ENCODE measurements at regions not wholly inside any gene's neighbourhood (a gene's known extent, or its start where the extent isn't known, plus 50 kb on each side); places are given as distances from the start of the nearest gene placed in this dataset.

DNA sequence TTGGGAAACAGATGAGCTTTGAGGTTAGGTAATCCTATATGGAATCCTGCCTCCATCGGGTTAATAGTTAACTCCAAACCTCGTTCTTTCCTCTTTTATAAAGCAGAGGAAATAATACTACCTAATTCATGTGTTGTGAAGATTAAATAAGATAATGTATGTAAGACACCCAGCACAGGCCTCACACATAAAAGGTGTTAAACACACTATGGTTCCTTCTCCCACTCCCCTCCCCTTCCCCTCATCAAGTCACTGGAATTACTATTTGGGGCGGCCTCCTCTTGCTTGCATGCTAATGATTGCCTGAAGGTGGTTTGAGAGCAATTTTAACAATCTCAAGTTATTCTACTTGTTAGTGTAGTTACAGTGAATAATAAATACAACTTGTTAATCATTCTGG is 404.4 kb upstream of the RASGEF1B start:
- Mint-ChIP-seq H3K36me3 (ENCODE audit: low read depth) (no peaks in the 10 kb centered on the region), H3K4me1 (no peaks in the 10 kb centered on the region), H3K9me3 (peaks cover 3% of the 10 kb centered on the region), H3K27ac (no peak overlapping the region), H3K27me3 (peaks cover 4% of the 10 kb centered on the region), H3K4me3 (no peak overlapping the region)
- no peak for ATAC-seq (replicated peaks)

DNA sequence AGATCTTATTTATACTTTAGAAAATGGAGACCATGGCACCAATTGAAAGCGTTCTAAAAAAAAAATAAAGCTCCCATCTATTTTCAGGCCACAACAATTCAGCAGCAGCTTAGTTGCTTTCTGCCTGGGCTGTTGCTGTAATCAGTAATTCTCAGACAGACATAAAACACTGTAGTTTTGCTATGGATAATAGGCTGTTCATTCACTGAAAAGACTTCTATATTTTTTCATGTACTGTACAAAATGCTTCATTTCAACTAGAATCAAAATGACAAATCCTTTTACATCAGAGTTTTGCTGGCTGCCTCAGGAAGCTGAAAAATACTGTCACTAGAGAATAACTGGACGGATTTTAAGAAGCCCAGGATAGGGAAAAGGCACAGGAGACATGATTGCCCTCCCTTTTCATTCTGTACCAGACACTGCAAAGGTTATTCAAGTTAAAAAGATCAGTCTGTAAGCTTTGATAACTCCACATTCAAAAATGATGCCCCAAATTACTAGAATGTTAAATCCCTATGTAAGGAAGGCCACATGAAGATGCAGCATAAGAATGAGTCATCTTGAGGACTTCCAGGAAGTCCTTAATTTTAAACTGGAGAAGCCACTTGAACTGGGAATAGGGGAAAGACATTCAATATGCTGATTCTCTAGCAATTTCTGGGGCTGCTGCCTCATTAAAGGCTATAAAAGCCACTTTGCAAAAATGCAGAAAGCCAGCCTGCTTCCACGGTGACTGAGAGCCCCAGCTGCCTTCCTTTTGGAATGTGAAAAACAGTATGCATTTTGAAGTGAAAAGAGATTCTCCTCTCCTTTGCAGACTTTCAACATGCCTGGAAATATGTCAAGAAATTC is 403.2 kb upstream of the RASGEF1B start:
- Mint-ChIP-seq H3K4me3 (no peak overlapping the region), H3K36me3 (ENCODE audit: low read depth) (no peaks in the 10 kb centered on the region), H3K27me3 (peaks cover 4% of the 10 kb centered on the region), H3K27ac (no peak overlapping the region), H3K4me1 (no peaks in the 10 kb centered on the region), H3K9me3 (peaks cover 3% of the 10 kb centered on the region)
- ATAC-seq (replicated peaks), result no peak

- H3K4me3 Mint-ChIP-seq, result no peak overlapping the region
- no peak for ATAC-seq (replicated peaks)
- H3K9me3 Mint-ChIP-seq, result no peaks in the 10 kb centered on the region
- H3K4me1 Mint-ChIP-seq, result no peaks in the 10 kb centered on the region
- no peak overlapping the region for H3K27ac Mint-ChIP-seq
- H3K36me3 Mint-ChIP-seq (ENCODE audit: low read depth), result no peaks in the 10 kb centered on the region
- no peaks in the 10 kb centered on the region for H3K27me3 Mint-ChIP-seq
Measured at GRCh38 chr4:81870275-81870674, 398.6 kb upstream of the RASGEF1B start.

GRCh38 chr4:81860111-81860510 is 388.4 kb upstream of the RASGEF1B start:
- no peak overlapping the region for H3K27ac Mint-ChIP-seq
- H3K9me3 Mint-ChIP-seq, result no peaks in the 10 kb centered on the region
- no peaks in the 10 kb centered on the region for H3K4me1 Mint-ChIP-seq
- no peaks in the 10 kb centered on the region for H3K36me3 Mint-ChIP-seq (ENCODE audit: low read depth)
- H3K4me3 Mint-ChIP-seq, result no peak overlapping the region
- peaks cover 14% of the 10 kb centered on the region for H3K27me3 Mint-ChIP-seq
- no peak for ATAC-seq (replicated peaks)

DNA sequence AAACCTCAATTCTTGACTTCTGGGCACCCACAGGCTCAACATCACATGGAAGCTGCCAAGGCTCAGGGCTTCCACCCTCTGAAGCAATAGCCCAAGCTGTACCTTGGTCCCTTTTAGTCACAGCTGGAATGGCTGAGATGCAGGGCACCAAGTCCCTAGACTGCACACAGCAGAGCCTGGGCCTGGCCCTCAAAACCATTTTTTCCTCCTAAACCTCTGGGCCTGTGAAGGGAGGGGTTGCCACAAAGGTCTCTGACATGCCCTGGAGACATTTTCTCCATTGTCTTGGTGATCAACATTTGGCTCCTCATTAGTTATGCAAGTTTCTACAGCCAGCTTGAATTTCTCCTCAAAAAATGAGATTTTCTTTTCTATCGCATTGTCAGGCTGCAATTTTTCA is 382.7 kb upstream of the RASGEF1B start:
- Mint-ChIP-seq H3K9me3 (no peaks in the 10 kb centered on the region), H3K4me3 (no peak overlapping the region), H3K4me1 (peaks cover 5% of the 10 kb centered on the region), H3K36me3 (ENCODE audit: low read depth) (no peaks in the 10 kb centered on the region), H3K27ac (no peak overlapping the region), H3K27me3 (peaks cover 13% of the 10 kb centered on the region)
- ATAC-seq (replicated peaks), result no peak

- Mint-ChIP-seq H3K36me3 (ENCODE audit: low read depth) (no peaks in the 10 kb centered on the region), H3K9me3 (no peaks in the 10 kb centered on the region), H3K27me3 (peaks cover 6% of the 10 kb centered on the region), H3K4me1 (peaks cover 5% of the 10 kb centered on the region), H3K27ac (no peak overlapping the region), H3K4me3 (no peak overlapping the region)
- no peak for ATAC-seq (replicated peaks)
Measured at GRCh38 chr4:81852031-81852715, 380.5 kb upstream of the RASGEF1B start.

DNA sequence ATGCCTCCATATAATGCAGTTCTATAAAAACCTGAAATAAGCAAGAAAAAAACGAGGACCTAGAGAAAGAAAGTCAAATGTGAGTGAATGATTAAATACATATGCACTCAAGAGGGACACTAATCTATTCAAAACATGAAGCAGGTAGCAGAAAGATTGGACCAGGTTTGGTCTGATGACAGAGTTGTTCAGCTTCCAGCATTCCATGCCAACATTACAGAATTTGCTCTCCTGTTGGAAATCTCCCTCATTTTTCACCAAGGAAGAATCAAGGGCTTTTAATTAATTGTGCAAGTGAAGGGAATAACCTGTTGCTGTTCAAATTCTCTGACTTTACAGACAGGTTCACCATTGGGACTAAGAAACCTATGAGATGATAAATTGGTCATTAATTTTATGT is 379.0 kb upstream of the RASGEF1B start:
- H3K27ac Mint-ChIP-seq, result no peak overlapping the region
- H3K9me3 Mint-ChIP-seq, result no peaks in the 10 kb centered on the region
- ATAC-seq (replicated peaks), result no peak
- peaks cover 5% of the 10 kb centered on the region for H3K4me1 Mint-ChIP-seq
- H3K4me3 Mint-ChIP-seq, result no peak overlapping the region
- peaks cover 6% of the 10 kb centered on the region for H3K27me3 Mint-ChIP-seq
- no peaks in the 10 kb centered on the region for H3K36me3 Mint-ChIP-seq (ENCODE audit: low read depth)

GRCh38 chr4:81845761-81846160 is 374.1 kb upstream of the RASGEF1B start:
- Mint-ChIP-seq H3K9me3 (no peaks in the 10 kb centered on the region), H3K27ac (no peak overlapping the region), H3K36me3 (ENCODE audit: low read depth) (no peaks in the 10 kb centered on the region), H3K4me3 (no peak overlapping the region), H3K27me3 (peaks cover 2% of the 10 kb centered on the region), H3K4me1 (no peaks in the 10 kb centered on the region)
- ATAC-seq (replicated peaks), result no peak

DNA sequence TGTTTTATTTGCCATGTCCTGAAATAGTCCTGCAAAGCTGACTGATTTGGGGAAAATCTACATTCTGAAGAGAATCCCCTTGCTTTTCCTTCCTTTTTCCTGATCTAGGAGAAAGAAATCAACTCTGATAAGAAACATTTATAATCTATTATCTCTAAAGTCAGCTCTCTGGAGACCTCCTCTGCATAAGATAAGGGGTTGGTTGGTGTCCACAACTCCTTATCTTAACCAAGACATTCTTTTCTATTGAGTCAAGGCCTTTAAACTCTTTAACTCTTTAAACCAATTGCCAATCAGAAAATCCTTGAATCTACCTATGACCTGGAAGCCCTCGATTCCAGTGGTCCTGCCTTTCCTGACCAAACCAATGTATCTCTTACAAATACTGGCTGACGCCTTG is 373.6 kb upstream of the RASGEF1B start:
- Mint-ChIP-seq H3K27me3 (no peaks in the 10 kb centered on the region), H3K4me3 (no peak overlapping the region), H3K9me3 (no peaks in the 10 kb centered on the region), H3K36me3 (ENCODE audit: low read depth) (no peaks in the 10 kb centered on the region), H3K4me1 (no peaks in the 10 kb centered on the region), H3K27ac (no peak overlapping the region)
- ATAC-seq (replicated peaks), result no peak

GRCh38 chr4:81844717-81845116 is 373.0 kb upstream of the RASGEF1B start:
- Mint-ChIP-seq H3K4me3 (no peak overlapping the region), H3K36me3 (ENCODE audit: low read depth) (no peaks in the 10 kb centered on the region), H3K9me3 (no peaks in the 10 kb centered on the region), H3K27me3 (no peaks in the 10 kb centered on the region), H3K4me1 (peaks cover 4% of the 10 kb centered on the region), H3K27ac (no peak overlapping the region)
- peak; percentile 94 for ATAC-seq (replicated peaks)

- H3K27ac Mint-ChIP-seq, result no peak overlapping the region
- ATAC-seq (replicated peaks), result peak; percentile 62
- no peaks in the 10 kb centered on the region for H3K9me3 Mint-ChIP-seq
- H3K4me3 Mint-ChIP-seq, result no peak overlapping the region
- H3K36me3 Mint-ChIP-seq (ENCODE audit: low read depth), result no peaks in the 10 kb centered on the region
- peaks cover 6% of the 10 kb centered on the region for H3K4me1 Mint-ChIP-seq
- H3K27me3 Mint-ChIP-seq, result no peaks in the 10 kb centered on the region
Measured at GRCh38 chr4:81839347-81840042, 367.8 kb upstream of the RASGEF1B start.

DNA sequence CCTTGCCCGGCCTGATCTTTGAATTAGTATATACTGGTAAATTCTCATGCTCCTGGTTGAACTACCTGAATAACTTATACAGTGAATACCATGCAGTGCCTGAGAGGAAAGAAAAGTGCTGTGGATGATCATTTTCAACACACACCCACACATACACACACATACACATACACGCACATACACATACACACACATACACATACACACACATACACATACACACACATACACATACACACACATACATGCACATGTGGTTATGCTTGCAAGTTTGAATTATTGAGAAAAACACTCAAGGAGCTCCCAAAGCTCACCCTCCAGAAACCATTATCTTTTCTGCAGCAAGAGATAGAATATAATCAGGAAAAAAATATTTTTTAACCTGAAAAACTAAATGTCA is 366.9 kb upstream of the RASGEF1B start:
- ATAC-seq (replicated peaks), result no peak
- no peaks in the 10 kb centered on the region for H3K36me3 Mint-ChIP-seq (ENCODE audit: low read depth)
- peaks cover 6% of the 10 kb centered on the region for H3K4me1 Mint-ChIP-seq
- no peaks in the 10 kb centered on the region for H3K27me3 Mint-ChIP-seq
- no peaks in the 10 kb centered on the region for H3K9me3 Mint-ChIP-seq
- no peak overlapping the region for H3K4me3 Mint-ChIP-seq
- H3K27ac Mint-ChIP-seq, result no peak overlapping the region

DNA sequence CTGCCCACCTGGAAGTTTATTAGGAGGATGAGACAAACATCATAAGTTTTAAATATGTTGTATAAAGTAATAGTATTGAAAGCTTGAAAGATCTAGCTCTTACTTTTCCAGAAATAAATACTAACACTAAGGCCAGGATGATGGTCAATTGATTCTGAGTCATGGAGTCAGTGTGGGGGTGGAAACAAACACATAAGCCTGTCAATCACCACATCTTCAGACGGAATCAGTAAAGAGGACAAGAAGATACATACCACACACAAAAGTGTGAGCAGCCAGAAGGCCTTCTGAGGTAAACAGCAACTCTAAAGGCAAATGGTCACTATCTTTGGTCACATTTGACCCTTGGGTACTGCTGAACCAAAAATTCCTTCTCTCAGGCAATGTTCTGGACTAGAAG is 365.0 kb upstream of the RASGEF1B start:
- H3K4me1 Mint-ChIP-seq, result peaks cover 6% of the 10 kb centered on the region
- no peaks in the 10 kb centered on the region for H3K9me3 Mint-ChIP-seq
- H3K27ac Mint-ChIP-seq, result no peak overlapping the region
- no peaks in the 10 kb centered on the region for H3K36me3 Mint-ChIP-seq (ENCODE audit: low read depth)
- no peak overlapping the region for H3K4me3 Mint-ChIP-seq
- peaks cover 5% of the 10 kb centered on the region for H3K27me3 Mint-ChIP-seq
- no peak for ATAC-seq (replicated peaks)

DNA sequence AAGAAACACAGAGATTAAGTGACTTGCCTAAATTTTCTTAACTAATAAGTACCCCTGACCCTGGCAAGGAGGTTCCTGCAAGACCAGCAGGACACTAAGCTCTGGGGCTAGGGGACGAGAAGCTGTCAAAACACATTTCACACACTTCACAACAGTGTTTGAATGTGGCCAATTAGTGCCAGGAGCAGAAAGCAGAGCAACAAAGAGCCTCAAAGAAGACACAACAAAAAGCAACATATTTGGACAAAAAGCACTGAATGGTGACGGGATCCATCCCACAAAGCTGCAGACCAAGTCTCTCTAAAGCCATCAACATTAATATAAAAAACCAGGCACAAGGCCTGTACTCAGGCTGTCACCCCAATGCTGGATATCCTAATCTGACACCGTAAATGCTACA is 361.9 kb upstream of the RASGEF1B start:
- H3K36me3 Mint-ChIP-seq (ENCODE audit: low read depth), result no peaks in the 10 kb centered on the region
- H3K27me3 Mint-ChIP-seq, result peaks cover 5% of the 10 kb centered on the region
- no peaks in the 10 kb centered on the region for H3K9me3 Mint-ChIP-seq
- no peaks in the 10 kb centered on the region for H3K4me1 Mint-ChIP-seq
- H3K4me3 Mint-ChIP-seq, result no peak overlapping the region
- no peak for ATAC-seq (replicated peaks)
- no peak overlapping the region for H3K27ac Mint-ChIP-seq

GRCh38 chr4:81828991-81829390 is 357.3 kb upstream of the RASGEF1B start:
- H3K27me3 Mint-ChIP-seq, result peaks cover 5% of the 10 kb centered on the region
- H3K27ac Mint-ChIP-seq, result no peak overlapping the region
- no peak for ATAC-seq (replicated peaks)
- no peak overlapping the region for H3K4me3 Mint-ChIP-seq
- no peaks in the 10 kb centered on the region for H3K36me3 Mint-ChIP-seq (ENCODE audit: low read depth)
- H3K9me3 Mint-ChIP-seq, result no peaks in the 10 kb centered on the region
- peaks cover 7% of the 10 kb centered on the region for H3K4me1 Mint-ChIP-seq

Data from activated T-helper 17 cell treated with anti-CD3 and anti-CD28 coated beads, Interleukin-2, amount 50 U/mL, for 72 hours (primary cell).